HL-60 (cell line): ENCODE measurements at regions not wholly inside any gene's neighbourhood (a gene's known extent, or its start where the extent isn't known, plus 50 kb on each side); places are given as distances from the start of the nearest gene placed in this dataset.

ENCODE experiments used
- DNase-seq, 2 experiments: peaks; one replicate each; pipeline ENCODE4 v3.0.0-alpha.2; 2010 to 2020; ENCODE audit warnings: low read depth in 1 of 2, low spot score in 1 of 2
- H3K27ac ChIP-seq: fragments of 250-450 bp; sonication (Bioruptor Pico); replicated peaks from 2 replicates; pipeline ENCODE4 v1.5.1; 2020; ENCODE audit warnings: mild to moderate bottlenecking, moderate library complexity
- H3K27me3 ChIP-seq: fragments of 250-450 bp; sonication (Bioruptor Pico); 2 replicates; pipeline ENCODE4 v1.5.1; 2021; ENCODE audit warnings: mild to moderate bottlenecking, moderate library complexity; ENCODE audit not compliant: insufficient read depth, poor library complexity, severe bottlenecking
- H3K4me3 ChIP-seq: replicated peaks from 2 replicates; pipeline ENCODE4 v1.5.1; 2011; ENCODE audit warnings: mild to moderate bottlenecking, control low read depth, low read length; ENCODE audit not compliant: insufficient read depth
- GABPA ChIP-seq: IDR thresholded peaks from 2 replicates; pipeline ENCODE4 v1.6.1; 2012; ENCODE audit warnings: low read depth
- POLR2AphosphoS5 ChIP-seq: IDR thresholded peaks from 2 replicates; pipeline ENCODE4 v1.6.1; 2012; ENCODE audit warnings: low read depth
- SPI1 ChIP-seq: IDR thresholded peaks from 2 replicates; pipeline ENCODE4 v1.6.1; 2012; ENCODE audit warnings: low read depth, mild to moderate bottlenecking, borderline replicate concordance
- TF ChIP-seq, protein P1 (sequence below): IDR thresholded peaks from one replicate; pipeline ENCODE4 v1.5.1; 2011; ENCODE audit warnings: low read length, control low read depth, inconsistent platforms; ENCODE audit not compliant: insufficient read depth
- TF ChIP-seq, protein P2 (sequence below): IDR thresholded peaks from 2 replicates; pipeline ENCODE4 v1.6.1; 2012; ENCODE audit warnings: low read depth; ENCODE audit not compliant: insufficient replicate concordance

DNA sequence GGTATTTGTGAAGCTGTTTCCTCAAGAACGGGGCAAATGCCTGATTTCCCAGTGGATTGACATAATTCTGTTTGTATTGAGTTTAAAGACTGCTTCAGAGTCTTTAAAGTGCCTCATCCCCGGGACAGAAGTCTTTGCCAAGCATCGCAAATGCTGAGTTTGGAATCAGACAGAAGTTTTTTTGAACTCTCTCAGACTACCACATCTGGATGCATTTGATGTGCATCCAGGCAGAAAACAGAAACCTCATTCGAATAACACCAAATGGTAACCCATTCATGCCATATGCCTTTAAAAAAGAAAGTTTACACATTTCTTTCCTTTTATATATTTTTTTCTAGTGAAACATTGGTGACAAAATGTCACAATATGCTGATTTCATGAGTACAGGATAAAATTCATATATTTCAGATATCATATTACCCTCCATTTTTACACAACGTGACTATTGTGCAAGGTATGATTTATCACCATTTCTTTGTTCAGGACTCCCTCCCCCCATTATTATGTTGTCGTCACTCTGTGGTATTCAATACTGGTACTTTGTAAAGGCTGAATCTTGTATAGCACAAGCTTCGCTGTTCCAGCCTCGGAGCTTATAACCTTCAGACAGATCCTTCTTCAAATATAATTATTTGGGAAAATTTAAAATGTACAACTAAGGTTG is 91.1 kb downstream of the ZNF608 start:
- Histone ChIP-seq H3K4me3 (no peak overlapping the region), H3K27me3 (peaks cover 3% of the 10 kb centered on the region), H3K27ac (no peak overlapping the region)
- no peak for DNase-seq
- TF ChIP-seq GABPA = no peak
- TF ChIP-seq, protein P1, sequence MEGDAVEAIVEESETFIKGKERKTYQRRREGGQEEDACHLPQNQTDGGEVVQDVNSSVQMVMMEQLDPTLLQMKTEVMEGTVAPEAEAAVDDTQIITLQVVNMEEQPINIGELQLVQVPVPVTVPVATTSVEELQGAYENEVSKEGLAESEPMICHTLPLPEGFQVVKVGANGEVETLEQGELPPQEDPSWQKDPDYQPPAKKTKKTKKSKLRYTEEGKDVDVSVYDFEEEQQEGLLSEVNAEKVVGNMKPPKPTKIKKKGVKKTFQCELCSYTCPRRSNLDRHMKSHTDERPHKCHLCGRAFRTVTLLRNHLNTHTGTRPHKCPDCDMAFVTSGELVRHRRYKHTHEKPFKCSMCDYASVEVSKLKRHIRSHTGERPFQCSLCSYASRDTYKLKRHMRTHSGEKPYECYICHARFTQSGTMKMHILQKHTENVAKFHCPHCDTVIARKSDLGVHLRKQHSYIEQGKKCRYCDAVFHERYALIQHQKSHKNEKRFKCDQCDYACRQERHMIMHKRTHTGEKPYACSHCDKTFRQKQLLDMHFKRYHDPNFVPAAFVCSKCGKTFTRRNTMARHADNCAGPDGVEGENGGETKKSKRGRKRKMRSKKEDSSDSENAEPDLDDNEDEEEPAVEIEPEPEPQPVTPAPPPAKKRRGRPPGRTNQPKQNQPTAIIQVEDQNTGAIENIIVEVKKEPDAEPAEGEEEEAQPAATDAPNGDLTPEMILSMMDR = no peak
- TF ChIP-seq, protein P2, sequence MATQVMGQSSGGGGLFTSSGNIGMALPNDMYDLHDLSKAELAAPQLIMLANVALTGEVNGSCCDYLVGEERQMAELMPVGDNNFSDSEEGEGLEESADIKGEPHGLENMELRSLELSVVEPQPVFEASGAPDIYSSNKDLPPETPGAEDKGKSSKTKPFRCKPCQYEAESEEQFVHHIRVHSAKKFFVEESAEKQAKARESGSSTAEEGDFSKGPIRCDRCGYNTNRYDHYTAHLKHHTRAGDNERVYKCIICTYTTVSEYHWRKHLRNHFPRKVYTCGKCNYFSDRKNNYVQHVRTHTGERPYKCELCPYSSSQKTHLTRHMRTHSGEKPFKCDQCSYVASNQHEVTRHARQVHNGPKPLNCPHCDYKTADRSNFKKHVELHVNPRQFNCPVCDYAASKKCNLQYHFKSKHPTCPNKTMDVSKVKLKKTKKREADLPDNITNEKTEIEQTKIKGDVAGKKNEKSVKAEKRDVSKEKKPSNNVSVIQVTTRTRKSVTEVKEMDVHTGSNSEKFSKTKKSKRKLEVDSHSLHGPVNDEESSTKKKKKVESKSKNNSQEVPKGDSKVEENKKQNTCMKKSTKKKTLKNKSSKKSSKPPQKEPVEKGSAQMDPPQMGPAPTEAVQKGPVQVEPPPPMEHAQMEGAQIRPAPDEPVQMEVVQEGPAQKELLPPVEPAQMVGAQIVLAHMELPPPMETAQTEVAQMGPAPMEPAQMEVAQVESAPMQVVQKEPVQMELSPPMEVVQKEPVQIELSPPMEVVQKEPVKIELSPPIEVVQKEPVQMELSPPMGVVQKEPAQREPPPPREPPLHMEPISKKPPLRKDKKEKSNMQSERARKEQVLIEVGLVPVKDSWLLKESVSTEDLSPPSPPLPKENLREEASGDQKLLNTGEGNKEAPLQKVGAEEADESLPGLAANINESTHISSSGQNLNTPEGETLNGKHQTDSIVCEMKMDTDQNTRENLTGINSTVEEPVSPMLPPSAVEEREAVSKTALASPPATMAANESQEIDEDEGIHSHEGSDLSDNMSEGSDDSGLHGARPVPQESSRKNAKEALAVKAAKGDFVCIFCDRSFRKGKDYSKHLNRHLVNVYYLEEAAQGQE = no peak
- no peak for TF ChIP-seq SPI1
- no peak for TF ChIP-seq POLR2AphosphoS5

DNA sequence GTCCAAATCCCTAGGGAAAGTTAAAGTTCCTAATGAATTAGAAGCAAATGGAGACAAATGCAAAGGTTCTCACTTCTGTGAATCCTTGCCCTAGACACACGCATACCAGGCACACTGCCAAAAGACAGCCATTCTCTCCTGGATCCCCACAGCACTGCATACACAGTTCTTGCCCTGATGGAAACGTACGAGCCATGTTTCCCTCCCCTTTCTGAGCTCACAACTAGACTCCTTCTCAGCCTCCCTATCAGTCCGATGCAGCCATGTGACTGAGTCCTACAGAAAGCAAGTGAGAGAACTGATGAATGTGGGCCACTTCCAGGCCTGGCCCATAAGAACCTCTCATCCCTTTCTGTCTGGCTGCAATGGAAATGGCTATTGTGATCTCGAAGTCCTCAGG is 92.0 kb downstream of the ZNF608 start:
- DNase-seq = no peak
- no peak for TF ChIP-seq SPI1
- no peak for TF ChIP-seq GABPA
- TF ChIP-seq, protein P2 = no peak
- no peak for TF ChIP-seq POLR2AphosphoS5
- TF ChIP-seq, protein P1 = no peak
- Histone ChIP-seq H3K27me3 (peaks cover 3% of the 10 kb centered on the region), H3K4me3 (no peak overlapping the region), H3K27ac (no peak overlapping the region)

GRCh38 chr5:124653666-124654065 is 92.8 kb downstream of the ZNF608 start:
- Histone ChIP-seq H3K27ac (no peak overlapping the region), H3K4me3 (no peak overlapping the region), H3K27me3 (peaks cover 3% of the 10 kb centered on the region)
- TF ChIP-seq, protein P2 = no peak
- DNase-seq = no peak
